Adrenal gland (tissue), 9 donors: ENCODE measurements at regions not wholly inside any gene's neighbourhood (a gene's known extent, or its start where the extent isn't known, plus 50 kb on each side); places are given as distances from the start of the nearest gene placed in this dataset.

Experiments used
- DNase-seq, 7 donors: peaks; one replicate each; pipeline ENCODE4 v3.0.0-alpha.2; 2019 to 2020
- H3K27ac ChIP-seq, 5 donors: fragments of 200-600 bp; sonication (generic) in 4 of 5; 1 replicate in 3 of 5; 2 replicates in 2 of 5; pipeline versions ENCODE4 v1.5.1 to v1.8.0; 2016 to 2020; ENCODE audit warnings: mild to moderate bottlenecking in 1 of 5
- H3K27me3 ChIP-seq: fragments of 200-600 bp; 2 replicates; pipeline ENCODE4 v1.8.0; 2021
- H3K36me3 ChIP-seq, 2 donors: fragments of 200-600 bp; replicated peaks in 1 of 2; 1 replicate in 1 of 2; 2 replicates in 1 of 2; pipeline versions ENCODE4 v1.5.1 to v1.8.0; 2018 to 2022
- H3K4me1 ChIP-seq, 2 donors: fragments of 200-600 bp; replicated peaks in 1 of 2; 1 replicate in 1 of 2; 2 replicates in 1 of 2; pipeline versions ENCODE4 v1.5.1 to v1.8.0; 2018 to 2021
- H3K4me3 ChIP-seq, 4 donors: fragments of 200-600 bp; sonication (generic) in 3 of 4; one replicate each; pipeline ENCODE4 v1.5.1; 2016 to 2018
- H3K9me3 ChIP-seq, 3 donors: fragments of 200-600 bp; sonication (generic) in 1 of 3; replicated peaks in 1 of 3; 1 replicate in 2 of 3; 2 replicates in 1 of 3; pipeline versions ENCODE4 v1.5.1 to v1.8.0; 2016 to 2021
- POLR2A ChIP-seq, 2 donors: fragments of 450-650 bp; IDR thresholded peaks; one replicate each; pipeline ENCODE4 v1.6.1; 2017; ENCODE audit warnings: antibody characterized with exemption in 2 of 2, mild to moderate bottlenecking in 2 of 2, moderate library complexity in 1 of 2
- WGBS, 4 donors: extraction: QIAGEN DNeasy Blood & Tissue Kit in 2 of 4; methylation state at CpG; one replicate each; pipeline versions ENCODE4 v1.1.5 to v1.1.7; 2013 to 2017; 5-methylcytosine and 5-hydroxymethylcytosine counted together
- intact Hi-C, 2 donors: fragments of 100-400 bp; cut with DNase I; formaldehyde crosslinking; loops; one replicate each; pipeline versions ENCODE4 v1.14.1 to v1.15.0; 2022 to 2023
- TF ChIP-seq, protein P1 (sequence below), 6 experiments: fragments of 450-650 bp in 4 of 6; fragments of 200-600 bp in 2 of 6; sonication (generic) in 1 of 6; IDR thresholded peaks; 1 replicate in 5 of 6; 2 replicates in 1 of 6; pipeline versions ENCODE4 v1.5.1 to v1.8.0; 2016 to 2021; ENCODE audit warnings: antibody characterized with exemption in 6 of 6, mild to moderate bottlenecking in 2 of 6, moderate library complexity in 1 of 6
- donor health status: healthy with polysubstance abuse.
- donor health status: Bipolar disorder and iron deficiency.
- donor health status: DM: yes; HTN: yes; CAD: no.
- donor health status: DM: no; HTN: no; CAD: no.
- donor health status: DM: no; HTN: no; CAD: no.

DNA sequence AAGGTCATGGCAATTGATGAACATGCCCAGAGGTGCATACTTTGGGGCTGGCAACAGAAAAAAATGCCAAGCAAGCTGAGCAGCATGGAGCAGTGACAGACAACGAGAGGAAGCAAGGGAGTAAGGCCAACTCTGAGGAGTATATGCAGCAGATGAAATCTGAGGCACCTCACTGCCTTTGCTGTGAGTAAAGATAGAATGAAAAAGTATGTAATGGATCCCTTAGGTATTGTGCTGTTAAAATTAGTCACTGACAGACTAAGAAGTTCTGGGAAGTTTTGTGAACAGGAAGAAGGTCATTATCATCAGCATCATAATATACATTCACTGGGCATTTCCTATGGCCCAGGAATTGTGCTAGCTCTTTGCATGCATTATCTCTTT is 269.9 kb downstream of the DUSP6 start:
- no peak overlapping the region for H3K27ac ChIP-seq
- H3K36me3 ChIP-seq, result no peaks in the 10 kb centered on the region
- no peaks in the 10 kb centered on the region for H3K4me1 ChIP-seq
- no peaks in the 10 kb centered on the region for H3K27me3 ChIP-seq
- 56 to 61% (median 59%) methylated on average over 1 of the region's 1 CpG for WGBS, 4 donors
- no peaks in the 10 kb centered on the region for H3K9me3 ChIP-seq
- no peak for DNase-seq
- TF ChIP-seq, protein P1, sequence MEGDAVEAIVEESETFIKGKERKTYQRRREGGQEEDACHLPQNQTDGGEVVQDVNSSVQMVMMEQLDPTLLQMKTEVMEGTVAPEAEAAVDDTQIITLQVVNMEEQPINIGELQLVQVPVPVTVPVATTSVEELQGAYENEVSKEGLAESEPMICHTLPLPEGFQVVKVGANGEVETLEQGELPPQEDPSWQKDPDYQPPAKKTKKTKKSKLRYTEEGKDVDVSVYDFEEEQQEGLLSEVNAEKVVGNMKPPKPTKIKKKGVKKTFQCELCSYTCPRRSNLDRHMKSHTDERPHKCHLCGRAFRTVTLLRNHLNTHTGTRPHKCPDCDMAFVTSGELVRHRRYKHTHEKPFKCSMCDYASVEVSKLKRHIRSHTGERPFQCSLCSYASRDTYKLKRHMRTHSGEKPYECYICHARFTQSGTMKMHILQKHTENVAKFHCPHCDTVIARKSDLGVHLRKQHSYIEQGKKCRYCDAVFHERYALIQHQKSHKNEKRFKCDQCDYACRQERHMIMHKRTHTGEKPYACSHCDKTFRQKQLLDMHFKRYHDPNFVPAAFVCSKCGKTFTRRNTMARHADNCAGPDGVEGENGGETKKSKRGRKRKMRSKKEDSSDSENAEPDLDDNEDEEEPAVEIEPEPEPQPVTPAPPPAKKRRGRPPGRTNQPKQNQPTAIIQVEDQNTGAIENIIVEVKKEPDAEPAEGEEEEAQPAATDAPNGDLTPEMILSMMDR (IDR thresholded peaks at IDR 0.05), result no peak
- no peak for TF ChIP-seq POLR2A (IDR thresholded peaks at IDR 0.05)
- intact Hi-C loops, result no loop called here
- no peak overlapping the region for H3K4me3 ChIP-seq

DNA sequence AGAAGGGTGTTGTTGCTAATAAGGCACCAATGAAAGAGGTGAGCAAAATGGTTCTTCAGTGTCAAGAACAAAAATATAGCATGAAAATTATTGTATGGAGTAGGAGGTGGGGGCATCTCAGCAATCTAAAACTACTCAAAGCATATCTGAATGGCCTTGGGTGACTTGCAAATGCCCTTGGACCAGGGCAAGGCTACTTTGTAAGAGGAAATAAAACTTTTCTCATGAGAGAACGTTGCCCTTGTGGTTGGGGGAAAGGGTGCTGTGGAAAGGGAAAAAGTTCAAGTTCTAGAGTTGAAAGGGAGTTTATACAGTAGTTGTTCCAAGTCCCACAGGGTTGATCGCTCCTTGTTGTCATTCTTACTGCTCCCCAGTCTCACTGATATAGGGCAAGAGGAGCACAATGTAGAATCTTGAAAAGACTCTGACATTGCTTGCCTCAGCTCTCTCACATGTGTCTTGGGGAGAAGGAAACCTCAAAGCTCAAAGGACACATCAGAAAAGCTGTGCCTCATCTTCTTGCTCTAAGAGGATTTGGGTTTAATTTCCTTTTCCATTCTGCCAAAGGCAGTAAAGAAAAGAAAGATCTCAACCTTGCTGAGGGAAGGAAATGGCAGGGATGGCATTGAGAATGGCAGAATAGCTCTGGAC is 270.5 kb downstream of the DUSP6 start:
- Histone ChIP-seq H3K27me3 (no peaks in the 10 kb centered on the region), H3K27ac (no peak overlapping the region), H3K4me3 (no peak overlapping the region), H3K36me3 (no peaks in the 10 kb centered on the region), H3K4me1 (no peaks in the 10 kb centered on the region), H3K9me3 (no peaks in the 10 kb centered on the region)
- TF ChIP-seq, protein P1 (IDR thresholded peaks at IDR 0.05), result no peak
- TF ChIP-seq POLR2A (IDR thresholded peaks at IDR 0.05), result no peak
- 36 to 56% (median 54%) methylated on average over 2 of the region's 2 CpGs for WGBS, 4 donors
- DNase-seq, result no peak
- intact Hi-C loops, result no loop called here

DNA sequence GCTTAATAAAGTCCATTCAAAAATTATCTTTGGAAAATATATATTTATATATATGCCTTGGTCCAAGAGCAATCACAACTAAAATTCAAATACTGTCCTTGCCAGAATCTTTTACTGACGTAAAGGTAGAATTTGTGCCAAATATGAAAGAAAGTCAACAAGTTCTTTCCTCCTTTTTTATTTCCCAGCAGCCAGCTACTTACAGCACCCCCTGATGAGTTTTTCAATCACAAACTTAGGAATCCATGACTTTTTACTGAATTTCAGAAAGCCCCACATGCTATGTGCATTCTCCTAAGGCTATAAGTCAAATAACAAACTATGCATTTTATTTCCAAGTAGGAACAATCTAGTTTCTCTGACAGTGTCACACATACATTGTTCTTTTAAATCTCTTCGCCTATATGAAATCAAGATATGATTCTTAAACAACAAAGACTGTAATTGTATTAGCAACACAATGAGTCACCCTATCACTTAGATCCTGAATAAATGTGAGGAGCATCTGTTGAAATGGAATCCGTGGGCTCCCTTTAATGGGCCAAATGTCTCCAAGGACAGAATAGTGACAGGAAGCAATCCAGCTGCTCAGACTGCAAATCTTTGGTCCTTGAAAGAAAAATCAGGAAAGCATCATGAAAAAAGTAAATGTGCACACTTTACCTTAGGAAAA is 271.4 kb downstream of the DUSP6 start:
- no peak overlapping the region for H3K27ac ChIP-seq
- no peak for TF ChIP-seq POLR2A (IDR thresholded peaks at IDR 0.05)
- TF ChIP-seq, protein P1 (IDR thresholded peaks at IDR 0.05), result no peak
- WGBS, 4 donors, result 55 to 64% (median 58%) methylated on average over 3 of the region's 3 CpGs

DNA sequence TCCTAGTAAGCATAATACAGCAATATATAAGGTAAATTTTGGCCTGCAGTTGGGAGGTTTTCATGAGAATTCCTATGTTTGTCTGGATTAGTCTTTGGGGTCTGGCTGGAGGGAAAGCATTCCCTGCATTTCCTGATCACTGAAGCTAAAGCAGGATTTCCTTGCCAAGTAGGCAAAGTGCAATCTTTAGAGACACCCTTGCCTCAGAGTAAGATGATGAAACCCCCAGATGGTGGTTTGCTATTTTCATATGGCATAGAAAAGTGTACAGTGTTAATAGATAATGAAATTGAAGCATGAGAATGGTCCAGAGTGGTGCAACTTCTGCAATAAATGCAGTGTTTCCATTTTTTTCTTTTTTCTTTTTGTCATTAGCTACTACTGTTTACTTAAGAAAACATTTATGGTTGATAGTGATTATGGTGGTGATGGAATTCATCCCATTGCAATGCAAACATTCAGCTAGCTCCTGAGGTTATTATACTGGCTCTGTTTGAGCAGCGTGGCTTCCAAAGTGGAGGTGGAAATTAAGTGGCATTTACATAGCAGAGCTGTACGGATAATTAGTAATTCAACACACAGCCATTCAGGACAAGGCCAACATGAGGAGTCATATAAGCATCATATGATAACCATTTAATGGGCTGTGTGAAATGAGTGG is 276.3 kb downstream of the DUSP6 start:
- intact Hi-C loops, result no loop called here
- H3K4me1 ChIP-seq, result no peaks in the 10 kb centered on the region
- 88 to 96% (median 95%) methylated on average over 2 of the region's 2 CpGs for WGBS, 4 donors
- no peak overlapping the region for H3K4me3 ChIP-seq
- H3K9me3 ChIP-seq, result no peaks in the 10 kb centered on the region
- H3K27me3 ChIP-seq, result no peaks in the 10 kb centered on the region
- no peak overlapping the region for H3K27ac ChIP-seq
- H3K36me3 ChIP-seq, result no peaks in the 10 kb centered on the region
- no peak for DNase-seq
- TF ChIP-seq, protein P1 (IDR thresholded peaks at IDR 0.05), result no peak
- no peak for TF ChIP-seq POLR2A (IDR thresholded peaks at IDR 0.05)

More for the DNA sequence above, 271.4 kb downstream of the DUSP6 start:
- Histone ChIP-seq H3K36me3 (no peaks in the 10 kb centered on the region), H3K4me3 (no peak overlapping the region), H3K4me1 (no peaks in the 10 kb centered on the region), H3K27me3 (no peaks in the 10 kb centered on the region), H3K9me3 (no peaks in the 10 kb centered on the region)
- intact Hi-C loops, result no loop called here
- DNase-seq, result no peak
